IMR-90 (cell line): ENCODE measurements at regions not wholly inside any gene's neighbourhood (a gene's known extent, or its start where the extent isn't known, plus 50 kb on each side); places are given as distances from the start of the nearest gene placed in this dataset.

Experiments
- ATAC-seq: fragments of 200-7000 bp; cut with Tn5 transposase; 2 replicates; pipeline ENCODE4 v1.9.1; 2020; ENCODE audit warnings: low read depth, mild to moderate bottlenecking, moderate library complexity
- BruUV-seq: library from RNA; stranded (reverse); fragments of 400-500 nt; replicated peaks from 2 replicates; lab custom pipeline; 2021; lab: Mats Ljungman, UMichigan
- CTCF ChIA-PET: fragments of 300-600 bp; formaldehyde crosslinking; extraction: SDS; loops from one replicate; lab custom pipeline; 2021; ENCODE audit warnings: antibody characterized with exemption; lab: Yijun Ruan, JAX
- POLR2A ChIA-PET: fragments of 300-600 bp; sonication (Branson Sonifier 250); formaldehyde crosslinking; loops from one replicate; lab custom pipeline; 2022; ENCODE audit warnings: antibody characterized with exemption; ENCODE audit not compliant: unreplicated experiment; lab: Charles Lee
- DNase-seq: peaks from one replicate; pipeline ENCODE4 v3.0.0; 2013
- H2AFZ ChIP-seq: replicated peaks from 2 replicates; pipeline ENCODE3; 2013; ENCODE audit warnings: low read length, mild to moderate bottlenecking; ENCODE audit not compliant: poor library complexity
- H2AK5ac ChIP-seq: 2 replicates; pipeline ENCODE4 v1.6.1; 2013; ENCODE audit warnings: low read depth, low read length, inconsistent platforms
- H2AK9ac ChIP-seq: replicated peaks from 2 replicates; pipeline ENCODE3; 2013; ENCODE audit warnings: mild to moderate bottlenecking, low read depth, low read length, moderate library complexity; ENCODE audit not compliant: poor library complexity
- H2BK120ac ChIP-seq: 2 replicates; pipeline ENCODE4 v1.6.1; 2013; ENCODE audit warnings: low read depth, low read length, inconsistent platforms
- H2BK15ac ChIP-seq: 3 replicates; pipeline ENCODE4 v1.6.1; 2013; ENCODE audit warnings: low read depth, low read length, inconsistent platforms
- H2BK20ac ChIP-seq: 2 replicates; pipeline ENCODE4 v1.6.1; 2013; ENCODE audit warnings: low read depth, mild to moderate bottlenecking, inconsistent platforms, low read length, moderate library complexity
- H2BK5ac ChIP-seq: 2 replicates; pipeline ENCODE4 v1.6.1; 2013; ENCODE audit warnings: mild to moderate bottlenecking, low read depth, low read length, inconsistent platforms; ENCODE audit not compliant: poor library complexity, severe bottlenecking
- H3K14ac ChIP-seq: replicated peaks from 2 replicates; pipeline ENCODE4 v1.6.1; 2013; ENCODE audit warnings: low read depth, low read length, inconsistent platforms
- H3K18ac ChIP-seq: 2 replicates; pipeline ENCODE4 v1.6.1; 2013; ENCODE audit warnings: low read depth, low read length, control low read depth
- H3K23ac ChIP-seq: 2 replicates; pipeline ENCODE4 v1.6.1; 2013; ENCODE audit warnings: low read depth, low read length, inconsistent platforms
- H3K27ac ChIP-seq: 2 replicates; pipeline ENCODE4 v1.5.1; 2013; ENCODE audit warnings: mild to moderate bottlenecking, control low read depth, low read length; ENCODE audit not compliant: insufficient read depth
- H3K27me3 ChIP-seq: 2 replicates; pipeline ENCODE4 v1.6.1; 2013; ENCODE audit warnings: low read length; ENCODE audit not compliant: control insufficient read depth, insufficient read depth
- H3K36me3 ChIP-seq: 2 replicates; pipeline ENCODE4 v1.6.1; 2013; ENCODE audit warnings: low read length, mixed read lengths; ENCODE audit not compliant: control insufficient read depth, insufficient read depth
- H3K4ac ChIP-seq: 2 replicates; pipeline ENCODE4 v1.6.1; 2013; ENCODE audit warnings: low read depth, low read length, inconsistent platforms
- H3K4me1 ChIP-seq: 2 replicates; pipeline ENCODE4 v1.6.1; 2013; ENCODE audit warnings: low read length, mixed read lengths; ENCODE audit not compliant: control insufficient read depth, insufficient read depth
- H3K4me2 ChIP-seq: 2 replicates; pipeline ENCODE4 v1.6.1; 2013; ENCODE audit warnings: low read depth, mild to moderate bottlenecking, control low read depth, low read length, moderate library complexity
- H3K4me3 ChIP-seq: 2 replicates; pipeline ENCODE4 v1.5.1; 2013; ENCODE audit warnings: low read depth, mild to moderate bottlenecking, control low read depth, low read length, moderate library complexity; ENCODE audit not compliant: insufficient read depth
- H3K56ac ChIP-seq: 2 replicates; pipeline ENCODE4 v1.6.1; 2013; ENCODE audit warnings: low read length, inconsistent platforms; ENCODE audit not compliant: insufficient read depth; ENCODE audit errors: extremely low read depth
- H3K79me1 ChIP-seq, 2 experiments: 2 replicates each; pipeline ENCODE4 v1.6.1; 2013; ENCODE audit warnings: low read length in 2 of 2, inconsistent platforms in 1 of 2, low read depth in 1 of 2
- H3K9ac ChIP-seq: 2 replicates; pipeline ENCODE4 v1.6.1; 2013; ENCODE audit warnings: low read depth, low read length, control low read depth
- H3K9me1 ChIP-seq: 2 replicates; pipeline ENCODE4 v1.6.1; 2013; ENCODE audit warnings: low read length, inconsistent platforms; ENCODE audit not compliant: insufficient read depth
- H3K9me3 ChIP-seq: 2 replicates; pipeline ENCODE4 v1.6.1; 2013; ENCODE audit warnings: low read length; ENCODE audit not compliant: control insufficient read depth, insufficient read depth
- H4K20me1 ChIP-seq: 2 replicates; pipeline ENCODE4 v1.6.1; 2013; ENCODE audit warnings: low read length, inconsistent platforms; ENCODE audit not compliant: insufficient read depth
- H4K5ac ChIP-seq: 2 replicates; pipeline ENCODE4 v1.6.1; 2013; ENCODE audit warnings: mild to moderate bottlenecking, low read depth, low read length, control low read depth
- H4K8ac ChIP-seq, 2 experiments: 2 replicates each; pipeline ENCODE4 v1.6.1; 2013; ENCODE audit warnings: low read depth in 2 of 2, low read length in 2 of 2, control low read depth in 1 of 2, inconsistent platforms in 1 of 2
- H4K91ac ChIP-seq: 2 replicates; pipeline ENCODE4 v1.6.1; 2013; ENCODE audit warnings: low read depth, low read length, inconsistent platforms; ENCODE audit not compliant: insufficient read depth
- BHLHE40 ChIP-seq: fragments of 150-350 bp; IDR thresholded peaks from 2 replicates; pipeline ENCODE4 v1.6.1; 2016; ENCODE audit warnings: mild to moderate bottlenecking, low read depth, low read length
- MXI1 ChIP-seq: IDR thresholded peaks from 2 replicates; pipeline ENCODE4 v1.6.1; 2012; ENCODE audit warnings: low read depth, mild to moderate bottlenecking, low read length, moderate library complexity, borderline replicate concordance
- WGBS, 2 experiments: methylation state at CpG; one replicate each; pipeline versions ENCODE4 v1.1.5 to v1.1.7; 2013; ENCODE audit warnings: missing lambda C conversion rate in 2 of 2; ENCODE audit not compliant: insufficient read length in 1 of 2; ENCODE audit errors: extremely low coverage in 2 of 2; 5-methylcytosine and 5-hydroxymethylcytosine counted together
- dilution Hi-C: fragments of 300-500 bp; cut with HindIII; formaldehyde crosslinking; loops from one replicate; pipeline ENCODE4 v1.14.3; 2018; ENCODE audit warnings: low sequenced_read_pairs; ENCODE audit not compliant: unreplicated experiment
- in situ Hi-C: fragments of 300-500 bp; cut with MboI; formaldehyde crosslinking; loops from 3 replicates; pipeline ENCODE4 v1.14.3; 2019; ENCODE audit warnings: low sequenced_read_pairs, inconsistent platforms, mixed read lengths
- intact Hi-C: fragments of 100-400 bp; cut with micrococcal nuclease; formaldehyde crosslinking; loops from 2 replicates; pipeline ENCODE4 v1.10.0; 2022

DNA sequence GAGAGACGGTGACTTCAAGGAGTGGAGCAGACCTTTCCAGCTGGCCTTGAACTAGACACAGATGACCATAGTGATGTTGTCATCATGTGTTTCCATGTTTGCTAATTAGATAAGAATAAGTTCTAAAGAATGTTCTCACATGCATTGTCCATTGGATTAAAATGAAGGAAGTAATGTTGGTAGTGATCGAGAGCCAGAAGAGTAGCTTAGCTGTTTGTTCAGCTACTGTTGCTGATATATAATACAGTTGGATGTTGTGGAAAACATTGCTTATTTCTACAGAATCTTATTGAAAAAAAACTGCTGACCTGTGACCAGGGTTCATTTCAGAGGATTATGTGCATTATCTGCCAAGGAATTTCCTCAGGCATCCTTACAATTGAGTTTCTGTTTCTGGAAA is 249.1 kb upstream of the POGK start:
- Histone ChIP-seq H2AFZ (no peak overlapping the region), H2BK20ac (no peak overlapping the region), H3K56ac (no peak overlapping the region), H2AK5ac (no peak overlapping the region), H2AK9ac (no peak overlapping the region), H3K4me3 (no peak overlapping the region), H4K8ac (no peak overlapping the region), H3K4me2 (no peak overlapping the region), H3K23ac (no peak overlapping the region), H3K36me3 (no peaks in the 10 kb centered on the region), H3K79me1 (no peaks in the 10 kb centered on the region), H3K9ac (no peak overlapping the region), H4K91ac (no peak overlapping the region), H3K27me3 (no peaks in the 10 kb centered on the region), H2BK5ac (no peak overlapping the region), H2BK15ac (no peak overlapping the region), H3K4me1 (no peaks in the 10 kb centered on the region), H3K18ac (no peak overlapping the region), H3K14ac (no peak overlapping the region), H2BK120ac (no peak overlapping the region), H3K4ac (no peak overlapping the region), H3K27ac (no peak overlapping the region), H4K5ac (no peak overlapping the region), H3K9me3 (peaks cover 7% of the 10 kb centered on the region), H3K9me1 (no peaks in the 10 kb centered on the region), H4K20me1 (no peaks in the 10 kb centered on the region)
- no TSS peak for BruUV-seq
- dilution Hi-C loops (no loop called here), intact Hi-C loops (no loop called here), in situ Hi-C loops (no loop called here)
- DNase-seq (no peak), ATAC-seq (no peak)
- POLR2A ChIA-PET = no interaction called here
- WGBS, 2 experiments = no CpG with 5 or more reads among the region's 2 CpGs
- TF ChIP-seq MXI1 (no peak), BHLHE40 (no peak)
- CTCF ChIA-PET = no interaction called here
